ENCODE measurements at regions not wholly inside any gene's neighbourhood (a gene's known extent, or its start where the extent isn't known, plus 50 kb on each side); places are given as distances from the start of the nearest gene placed in this dataset.

GRCh38 chr18:70464343-70465114 lies 175.7 kb downstream of the SOCS6 start:
- no peaks in the 10 kb centered on the region for H3K9me3 ChIP-seq
- no peak for TF ChIP-seq EP300 (IDR thresholded peaks at IDR 0.05)
- TF ChIP-seq POLR2A (IDR thresholded peaks at IDR 0.05) = no peak
- TF ChIP-seq POLR2AphosphoS5 (IDR thresholded peaks at IDR 0.05) = no peak
- TF ChIP-seq CTCF (IDR thresholded peaks at IDR 0.05) = no peak
- no peaks in the 10 kb centered on the region for H3K27me3 ChIP-seq
- H3K27ac ChIP-seq = no peak overlapping the region
- 17% methylated on average over 16 of the region's 18 CpGs for WGBS
- H3K36me3 ChIP-seq = no peaks in the 10 kb centered on the region
- H3K4me3 ChIP-seq = peak overlapping the region; percentile 38
- peaks cover 6% of the 10 kb centered on the region for H3K4me1 ChIP-seq
- DNase-seq (ENCODE audit: low spot score in 2 of 2) = peak; percentile 77 to 90

- 87% methylated on average over 6 of the region's 6 CpGs for WGBS
- H3K27me3 ChIP-seq = no peaks in the 10 kb centered on the region
- peaks cover 6% of the 10 kb centered on the region for H3K4me1 ChIP-seq
- no peak for TF ChIP-seq CTCF (IDR thresholded peaks at IDR 0.05)
- TF ChIP-seq POLR2AphosphoS5 (IDR thresholded peaks at IDR 0.05) = no peak
- TF ChIP-seq POLR2A (IDR thresholded peaks at IDR 0.05) = no peak
- TF ChIP-seq EP300 (IDR thresholded peaks at IDR 0.05) = no peak
- no peaks in the 10 kb centered on the region for H3K36me3 ChIP-seq
- DNase-seq (ENCODE audit: low spot score in 2 of 2) = no peak
- no peaks in the 10 kb centered on the region for H3K9me3 ChIP-seq
- H3K4me3 ChIP-seq = no peak overlapping the region
- no peak overlapping the region for H3K27ac ChIP-seq
Observed at GRCh38 chr18:70463085-70463484, 174.2 kb downstream of the SOCS6 start.

- 56% methylated on average over 3 of the region's 3 CpGs for WGBS
- peaks cover 6% of the 10 kb centered on the region for H3K4me1 ChIP-seq
- DNase-seq (ENCODE audit: low spot score in 2 of 2) = no peak
- H3K27me3 ChIP-seq = no peaks in the 10 kb centered on the region
- no peaks in the 10 kb centered on the region for H3K9me3 ChIP-seq
- no peak for TF ChIP-seq EP300 (IDR thresholded peaks at IDR 0.05)
- TF ChIP-seq CTCF (IDR thresholded peaks at IDR 0.05) = no peak
- no peak for TF ChIP-seq POLR2AphosphoS5 (IDR thresholded peaks at IDR 0.05)
- TF ChIP-seq POLR2A (IDR thresholded peaks at IDR 0.05) = no peak
- H3K36me3 ChIP-seq = no peaks in the 10 kb centered on the region
- H3K4me3 ChIP-seq = no peak overlapping the region
- no peak overlapping the region for H3K27ac ChIP-seq
Observed at GRCh38 chr18:70462078-70462439, 173.2 kb downstream of the SOCS6 start.

GRCh38 chr18:70461323-70462077 lies 172.7 kb downstream of the SOCS6 start:
- Histone ChIP-seq H3K36me3 (no peaks in the 10 kb centered on the region), H3K4me3 (no peak overlapping the region), H3K27ac (no peak overlapping the region), H3K27me3 (no peaks in the 10 kb centered on the region), H3K9me3 (no peaks in the 10 kb centered on the region), H3K4me1 (peaks cover 6% of the 10 kb centered on the region)
- DNase-seq (ENCODE audit: low spot score in 2 of 2) = no peak
- WGBS = 87% methylated on average over 11 of the region's 11 CpGs
- TF ChIP-seq POLR2A (IDR thresholded peaks at IDR 0.05) (no peak), POLR2AphosphoS5 (IDR thresholded peaks at IDR 0.05) (no peak), CTCF (IDR thresholded peaks at IDR 0.05) (no peak), EP300 (IDR thresholded peaks at IDR 0.05) (no peak)

GRCh38 chr18:70459731-70460130 lies 170.9 kb downstream of the SOCS6 start:
- WGBS = 43% methylated on average over 5 of the region's 5 CpGs
- TF ChIP-seq CTCF (IDR thresholded peaks at IDR 0.05) = no peak
- no peak for TF ChIP-seq POLR2AphosphoS5 (IDR thresholded peaks at IDR 0.05)
- TF ChIP-seq EP300 (IDR thresholded peaks at IDR 0.05) = no peak
- TF ChIP-seq POLR2A (IDR thresholded peaks at IDR 0.05) = no peak
- H3K4me1 ChIP-seq = peaks cover 5% of the 10 kb centered on the region

More at GRCh38 chr18:70459731-70460130, 170.9 kb downstream of the SOCS6 start:
- Histone ChIP-seq H3K9me3 (no peaks in the 10 kb centered on the region), H3K4me3 (no peak overlapping the region), H3K36me3 (no peaks in the 10 kb centered on the region), H3K27ac (no peak overlapping the region), H3K27me3 (no peaks in the 10 kb centered on the region)
- no peak for DNase-seq (ENCODE audit: low spot score in 2 of 2)

Measured in suprapubic skin (tissue), 4 donors.